ENCODE measurements at regions not wholly inside any gene's neighbourhood (a gene's known extent, or its start where the extent isn't known, plus 50 kb on each side); places are given as distances from the start of the nearest gene placed in this dataset.
A peak's percentile ranks its signal among the peaks of the same experiment; 100 is the strongest.

- no peak for TF ChIP-seq CTCF (IDR thresholded peaks at IDR 0.05; ENCODE audit: insufficient read depth, low read length, poor library complexity, severe bottlenecking)
- H3K27me3 ChIP-seq (ENCODE audit: control insufficient read depth, insufficient read depth, low read length): no peaks in the 10 kb centered on the region
- no peaks in the 10 kb centered on the region for H3K36me3 ChIP-seq (ENCODE audit: control insufficient read depth, insufficient read depth, low read length)
- no peak overlapping the region for H3K4me3 ChIP-seq (ENCODE audit: low read depth, low read length)
- no peak for DNase-seq (ENCODE audit: low read depth)
Measured at GRCh38 chr3:115254492-115255196, 107.6 kb upstream of the ZBTB20 start.

- Histone ChIP-seq H3K36me3 (ENCODE audit: control insufficient read depth, insufficient read depth, low read length) (no peaks in the 10 kb centered on the region), H3K27me3 (ENCODE audit: control insufficient read depth, insufficient read depth, low read length) (no peaks in the 10 kb centered on the region), H3K4me3 (ENCODE audit: low read depth, low read length) (no peak overlapping the region)
- no peak for TF ChIP-seq CTCF (IDR thresholded peaks at IDR 0.05; ENCODE audit: insufficient read depth, low read length, poor library complexity, severe bottlenecking)
- DNase-seq (ENCODE audit: low read depth): no peak
Measured at GRCh38 chr3:115255197-115255585, 108.1 kb upstream of the ZBTB20 start.

DNA sequence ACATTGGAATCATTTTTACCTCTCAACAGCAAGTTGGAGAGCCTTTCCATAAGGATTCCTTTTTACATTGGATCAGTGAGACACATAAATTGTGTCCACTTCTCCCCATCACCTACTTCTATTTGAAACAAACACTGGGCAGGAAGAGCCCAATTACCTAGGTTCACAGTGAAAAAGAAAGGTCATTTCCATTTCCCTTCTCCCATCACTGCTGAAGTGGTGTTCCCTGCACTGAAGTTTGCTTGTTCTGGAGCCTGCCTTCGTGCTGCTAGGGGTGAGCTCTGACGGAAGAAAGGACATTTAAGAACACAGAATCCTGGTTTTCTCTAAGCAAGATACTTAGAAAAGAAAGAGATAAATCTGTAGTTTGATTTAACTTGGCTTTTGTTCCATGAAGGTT, 123.8 kb upstream of the ZBTB20 start:
- no peak overlapping the region for H3K4me3 ChIP-seq (ENCODE audit: low read depth, low read length)
- DNase-seq (ENCODE audit: low read depth): no peak
- no peaks in the 10 kb centered on the region for H3K36me3 ChIP-seq (ENCODE audit: control insufficient read depth, insufficient read depth, low read length)
- H3K27me3 ChIP-seq (ENCODE audit: control insufficient read depth, insufficient read depth, low read length): no peaks in the 10 kb centered on the region
- TF ChIP-seq CTCF (IDR thresholded peaks at IDR 0.05; ENCODE audit: insufficient read depth, low read length, poor library complexity, severe bottlenecking): no peak

DNA sequence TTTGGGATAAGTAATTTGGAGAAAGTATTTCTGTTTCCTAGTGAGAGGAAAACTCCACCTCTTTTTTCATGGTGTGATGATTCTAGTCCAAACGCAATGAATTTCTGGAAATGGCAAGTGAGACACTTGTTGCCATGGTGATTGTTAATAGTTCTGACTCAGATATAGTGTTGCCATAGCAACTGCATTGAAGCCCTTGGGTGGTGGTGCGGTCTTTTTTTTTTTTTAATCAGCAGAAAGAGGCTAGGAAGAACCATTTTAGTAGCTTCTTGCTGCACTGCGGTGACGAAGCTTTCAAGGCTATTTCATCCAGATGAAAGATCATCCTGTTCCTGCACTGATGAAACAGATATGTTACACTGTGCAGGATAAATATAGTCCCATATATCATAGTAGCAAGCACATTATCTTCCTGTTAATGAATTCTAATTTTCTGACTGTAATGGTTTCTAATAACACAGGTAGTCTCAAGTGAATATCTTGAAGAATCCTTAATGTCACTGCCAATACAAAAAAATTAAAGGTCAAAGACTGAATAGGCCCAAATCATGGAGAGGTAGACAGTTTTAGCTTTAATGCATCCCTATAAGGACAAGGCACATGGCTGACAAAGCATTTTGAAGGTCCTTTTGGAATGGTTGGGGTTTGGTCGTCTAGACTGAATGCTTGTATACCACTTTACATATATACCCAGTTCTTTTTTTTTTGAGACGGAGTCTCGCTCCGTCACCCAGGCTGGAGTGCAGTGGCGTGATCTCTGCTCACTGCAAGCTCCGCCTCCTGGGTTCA, 125.1 kb upstream of the ZBTB20 start:
- Histone ChIP-seq H3K27me3 (ENCODE audit: control insufficient read depth, insufficient read depth, low read length) (no peaks in the 10 kb centered on the region), H3K4me3 (ENCODE audit: low read depth, low read length) (no peak overlapping the region), H3K36me3 (ENCODE audit: control insufficient read depth, insufficient read depth, low read length) (no peaks in the 10 kb centered on the region)
- no peak for TF ChIP-seq CTCF (IDR thresholded peaks at IDR 0.05; ENCODE audit: insufficient read depth, low read length, poor library complexity, severe bottlenecking)
- peak; percentile 14 for DNase-seq (ENCODE audit: low read depth)

DNA sequence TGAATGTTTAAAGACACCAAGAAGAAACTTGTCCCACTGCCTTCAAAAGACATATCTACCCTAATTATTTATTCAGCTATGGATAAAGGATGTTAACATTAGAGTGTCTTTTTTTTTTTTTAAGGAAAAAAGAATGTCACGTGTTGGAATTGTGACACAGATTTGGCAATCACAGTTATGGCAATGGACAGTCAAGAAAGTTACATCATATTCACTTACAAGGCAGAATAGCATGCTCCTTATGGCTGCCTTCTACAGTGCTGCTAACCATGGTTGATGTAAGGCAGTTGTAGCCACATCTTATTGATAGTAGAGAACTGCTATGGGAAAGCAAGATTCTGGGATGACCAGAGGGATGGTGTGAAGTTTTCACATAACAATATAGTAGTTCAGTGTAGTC, 128.8 kb upstream of the ZBTB20 start:
- no peak for TF ChIP-seq CTCF (IDR thresholded peaks at IDR 0.05; ENCODE audit: insufficient read depth, low read length, poor library complexity, severe bottlenecking)
- DNase-seq (ENCODE audit: low read depth): no peak
- no peaks in the 10 kb centered on the region for H3K27me3 ChIP-seq (ENCODE audit: control insufficient read depth, insufficient read depth, low read length)
- H3K4me3 ChIP-seq (ENCODE audit: low read depth, low read length): no peak overlapping the region
- no peaks in the 10 kb centered on the region for H3K36me3 ChIP-seq (ENCODE audit: control insufficient read depth, insufficient read depth, low read length)
